Right lobe of liver (tissue), 4 donors: ENCODE measurements at regions not wholly inside any gene's neighbourhood (a gene's known extent, or its start where the extent isn't known, plus 50 kb on each side); places are given as distances from the start of the nearest gene placed in this dataset.

Experiments used
- POLR2A ChIP-seq: fragments of 450-650 bp; IDR thresholded peaks from one replicate; pipeline ENCODE4 v1.6.1; 2017; ENCODE audit warnings: antibody characterized with exemption, mild to moderate bottlenecking
- TF ChIP-seq, protein P1 (sequence below), 4 donors: fragments of 200-600 bp in 3 of 4; fragments of 450-650 bp in 1 of 4; IDR thresholded peaks; one replicate each; pipeline versions ENCODE4 v1.5.1 to v1.8.0; 2016 to 2022; ENCODE audit warnings: antibody characterized with exemption in 4 of 4, mild to moderate bottlenecking in 2 of 4
- donor health status: DM: no; HTN: no; CAD: no.
- donor health status: DM: no; HTN: no; CAD: no.
- donor health status: DM: no; HTN: yes; CAD: no.

DNA sequence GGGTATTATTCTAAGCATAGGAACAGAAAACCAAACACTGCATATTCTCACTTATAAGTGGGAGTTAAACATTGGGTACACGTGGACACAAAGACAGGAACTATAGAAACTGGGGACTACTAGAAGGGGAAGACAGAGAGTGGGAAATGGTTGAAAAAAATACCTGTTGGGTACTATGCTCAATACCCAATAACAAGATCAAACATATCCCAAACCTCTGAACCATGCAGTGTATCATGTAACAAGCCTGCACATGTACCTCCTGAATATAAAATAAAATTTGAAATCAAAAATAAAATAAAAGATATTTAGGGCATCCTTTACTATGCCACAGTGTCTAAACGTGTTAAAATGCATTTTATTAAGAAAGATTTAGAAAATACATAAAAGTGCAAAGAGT lies 221.0 kb upstream of the TFPI start:
- TF ChIP-seq POLR2A = no peak
- TF ChIP-seq, protein P1, sequence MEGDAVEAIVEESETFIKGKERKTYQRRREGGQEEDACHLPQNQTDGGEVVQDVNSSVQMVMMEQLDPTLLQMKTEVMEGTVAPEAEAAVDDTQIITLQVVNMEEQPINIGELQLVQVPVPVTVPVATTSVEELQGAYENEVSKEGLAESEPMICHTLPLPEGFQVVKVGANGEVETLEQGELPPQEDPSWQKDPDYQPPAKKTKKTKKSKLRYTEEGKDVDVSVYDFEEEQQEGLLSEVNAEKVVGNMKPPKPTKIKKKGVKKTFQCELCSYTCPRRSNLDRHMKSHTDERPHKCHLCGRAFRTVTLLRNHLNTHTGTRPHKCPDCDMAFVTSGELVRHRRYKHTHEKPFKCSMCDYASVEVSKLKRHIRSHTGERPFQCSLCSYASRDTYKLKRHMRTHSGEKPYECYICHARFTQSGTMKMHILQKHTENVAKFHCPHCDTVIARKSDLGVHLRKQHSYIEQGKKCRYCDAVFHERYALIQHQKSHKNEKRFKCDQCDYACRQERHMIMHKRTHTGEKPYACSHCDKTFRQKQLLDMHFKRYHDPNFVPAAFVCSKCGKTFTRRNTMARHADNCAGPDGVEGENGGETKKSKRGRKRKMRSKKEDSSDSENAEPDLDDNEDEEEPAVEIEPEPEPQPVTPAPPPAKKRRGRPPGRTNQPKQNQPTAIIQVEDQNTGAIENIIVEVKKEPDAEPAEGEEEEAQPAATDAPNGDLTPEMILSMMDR (IDR thresholded peaks at IDR 0.05) = no peak
